LoVo (cell line): ENCODE measurements at regions not wholly inside any gene's neighbourhood (a gene's known extent, or its start where the extent isn't known, plus 50 kb on each side); places are given as distances from the start of the nearest gene placed in this dataset.

Experiments
- DNase-seq: peaks from one replicate; pipeline ENCODE4 v3.0.0-alpha.2; 2016; ENCODE audit warnings: low spot score

DNA sequence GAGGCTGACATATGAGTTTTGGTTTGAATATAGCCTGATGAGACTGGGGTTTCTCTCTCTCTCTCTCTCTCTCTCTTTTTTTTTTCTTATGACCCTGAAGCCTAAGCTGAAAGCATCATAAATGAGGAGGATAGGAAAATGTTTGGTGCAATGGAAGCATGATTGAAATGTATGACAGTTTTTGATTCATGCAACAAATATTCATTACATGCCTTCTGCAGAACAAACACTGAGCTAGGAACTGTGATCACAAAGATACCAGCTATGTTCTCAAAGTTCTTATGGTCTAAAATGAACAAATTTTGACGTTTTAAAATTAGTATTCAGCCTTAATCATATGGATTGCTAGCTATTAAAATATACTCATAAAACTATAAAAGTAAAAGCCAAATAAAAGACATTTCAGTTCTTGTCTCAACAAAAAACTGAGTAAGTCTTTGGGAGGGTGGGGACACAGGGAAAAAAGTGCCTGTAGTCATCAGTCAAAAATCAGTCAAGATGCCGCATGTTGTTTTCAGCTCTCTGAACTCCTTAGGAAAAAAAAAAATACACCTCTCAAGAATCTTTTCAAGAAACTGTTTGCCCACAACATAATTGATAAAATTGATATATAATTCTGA lies 57.2 kb downstream of the NKX6-1 start:
- no peak for DNase-seq

DNA sequence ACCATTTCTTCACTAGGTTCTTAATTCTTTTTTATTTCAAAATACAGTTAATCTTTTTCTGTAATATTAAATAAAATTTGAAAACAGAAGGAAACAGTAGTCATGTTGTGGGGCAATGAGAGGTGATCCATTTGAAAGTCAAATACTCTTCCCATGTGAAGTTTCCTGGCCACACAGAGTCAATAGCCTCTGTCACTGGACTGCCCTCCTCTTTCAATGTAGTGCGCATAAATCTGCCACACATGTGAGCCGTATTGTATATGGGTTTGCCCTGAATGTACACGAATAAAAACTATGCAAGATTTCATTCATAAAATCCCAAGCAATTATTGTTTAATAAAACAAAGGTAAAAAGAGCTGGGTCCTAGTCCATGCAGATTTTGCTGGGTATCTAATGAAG lies 59.1 kb downstream of the NKX6-1 start:
- DNase-seq: no peak

GRCh38 chr4:84436812-84437211 lies 62.3 kb downstream of the NKX6-1 start:
- no peak for DNase-seq

DNA sequence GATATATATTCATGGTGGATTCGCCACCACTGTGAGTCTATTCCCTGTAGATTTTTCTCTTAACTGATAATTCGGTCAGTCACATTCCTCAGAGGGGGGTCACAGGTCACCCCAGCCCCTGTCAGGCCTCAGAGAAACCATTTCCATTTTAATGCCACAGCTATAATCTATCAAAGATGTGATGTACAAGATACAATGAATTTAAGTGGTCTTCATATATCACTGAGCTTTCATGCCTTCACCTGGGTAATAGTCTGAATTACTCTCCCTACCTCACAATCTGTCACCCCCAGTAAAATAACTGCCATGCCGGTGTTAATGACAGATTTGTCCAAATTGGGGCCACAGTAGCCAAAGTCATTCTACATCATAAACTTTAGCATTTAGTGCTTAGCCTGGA lies 64.7 kb downstream of the NKX6-1 start:
- no peak for DNase-seq

DNA sequence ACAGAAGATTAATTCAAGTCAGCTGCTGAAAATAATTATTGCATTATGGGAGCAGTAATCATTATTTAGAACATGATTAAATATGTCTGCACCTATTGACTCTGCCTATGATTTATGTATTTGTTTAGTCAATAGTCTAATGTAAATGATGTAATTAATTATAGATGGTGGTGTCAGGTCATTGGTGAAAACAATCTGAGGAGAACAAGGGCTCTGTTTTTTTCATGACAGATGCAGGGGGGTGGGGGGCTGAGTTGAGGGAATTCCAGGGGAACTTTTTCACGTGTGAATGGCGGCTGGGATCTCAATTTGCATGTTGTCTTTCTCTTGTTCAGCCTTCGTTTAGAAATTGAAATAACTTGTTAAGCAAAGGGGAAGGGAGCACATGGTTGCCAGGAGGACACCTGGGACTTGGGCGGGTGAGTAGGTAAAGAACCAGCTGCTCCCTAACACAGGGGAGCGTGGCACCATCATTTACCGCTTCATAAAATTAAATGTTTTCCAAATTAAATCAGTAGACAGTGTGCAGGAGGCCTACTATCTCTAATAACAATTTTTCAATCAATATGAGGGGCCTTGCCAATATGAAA lies 65.4 kb downstream of the NKX6-1 start:
- no peak for DNase-seq

- DNase-seq: no peak
Observed at GRCh38 chr4:84432713-84433112, 66.4 kb downstream of the NKX6-1 start.

DNA sequence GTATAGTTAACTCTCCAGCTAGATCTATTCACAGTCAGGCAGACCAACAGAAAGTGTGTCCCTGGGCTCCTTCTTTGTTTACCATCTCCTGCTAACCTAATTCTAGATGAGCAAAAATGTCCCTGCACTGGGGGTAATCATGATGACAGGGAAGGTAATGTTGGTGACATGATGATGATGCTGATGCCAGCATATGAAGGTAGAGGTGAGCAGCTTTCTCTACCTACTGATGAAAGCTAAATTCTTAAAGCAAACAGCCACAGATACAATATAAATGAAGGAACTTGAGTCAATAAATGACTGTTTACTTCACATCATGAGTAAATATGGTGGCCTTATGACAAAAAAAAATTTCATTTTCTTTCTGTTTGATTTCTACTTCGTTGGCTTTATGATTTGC lies 78.5 kb downstream of the NKX6-1 start:
- DNase-seq: no peak

DNA sequence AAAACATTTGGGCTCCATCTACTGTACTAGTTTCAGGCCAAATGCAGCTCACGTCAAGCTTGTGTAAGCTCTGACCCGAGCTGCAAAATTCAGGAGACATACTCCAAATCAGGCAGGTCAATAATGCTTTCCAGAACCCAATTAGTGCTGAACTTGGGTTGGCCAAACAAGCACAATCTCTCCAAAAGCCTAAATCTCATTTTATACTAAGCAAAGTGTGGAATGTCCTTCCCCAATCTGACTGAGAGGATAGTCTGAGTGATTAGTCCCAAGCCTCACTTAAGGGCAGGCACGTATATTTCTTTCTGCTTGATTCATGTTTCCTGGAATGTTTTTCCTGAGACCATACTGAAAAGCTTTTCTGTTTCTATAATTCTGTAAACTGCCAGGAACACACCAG lies 79.9 kb downstream of the NKX6-1 start:
- no peak for DNase-seq

DNA sequence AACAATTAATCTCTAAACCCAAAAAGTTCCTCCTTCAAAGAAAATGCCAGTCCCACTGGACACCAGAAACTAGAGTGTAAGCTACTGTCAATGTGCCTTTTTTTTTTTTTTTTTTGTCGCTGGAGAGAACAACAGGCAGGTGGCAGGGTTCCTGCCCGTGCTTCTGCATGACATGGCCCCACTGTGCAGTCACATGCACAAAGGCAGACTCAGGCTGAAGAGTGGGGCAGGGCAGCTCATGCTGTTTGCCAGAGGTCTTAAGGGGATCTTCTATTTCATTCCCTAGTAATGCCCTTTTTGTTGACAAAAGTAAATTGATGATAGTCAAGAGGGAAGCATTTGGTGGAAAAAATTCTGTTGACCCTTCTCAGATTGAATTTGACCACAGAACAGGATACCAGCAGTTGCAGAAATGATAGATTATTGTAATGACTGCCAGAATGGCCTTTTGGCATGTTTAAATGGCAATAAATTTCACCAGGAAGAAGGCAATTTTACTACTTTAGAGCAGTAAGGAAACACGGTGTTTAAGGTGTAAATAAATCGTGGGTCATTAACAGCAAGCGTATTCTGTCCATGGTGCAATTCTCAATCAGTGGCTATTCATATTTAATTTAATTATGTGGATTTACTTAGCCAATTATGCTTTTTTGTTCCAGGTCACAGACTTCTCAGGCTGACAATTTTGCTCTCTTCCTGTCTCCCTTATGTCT lies 80.9 kb downstream of the NKX6-1 start:
- DNase-seq: no peak

- DNase-seq: no peak
Observed at GRCh38 chr4:84413976-84414375, 85.1 kb downstream of the NKX6-1 start.

- DNase-seq: no peak
Observed at GRCh38 chr4:84413480-84413879, 85.6 kb downstream of the NKX6-1 start.

- no peak for DNase-seq
Observed at GRCh38 chr4:84412062-84412461, 87.0 kb downstream of the NKX6-1 start.

- no peak for DNase-seq
Observed at GRCh38 chr4:84407554-84408407, 91.3 kb downstream of the NKX6-1 start.

- no peak for DNase-seq
Observed at GRCh38 chr4:84403656-84404055, 95.4 kb downstream of the NKX6-1 start.

DNA sequence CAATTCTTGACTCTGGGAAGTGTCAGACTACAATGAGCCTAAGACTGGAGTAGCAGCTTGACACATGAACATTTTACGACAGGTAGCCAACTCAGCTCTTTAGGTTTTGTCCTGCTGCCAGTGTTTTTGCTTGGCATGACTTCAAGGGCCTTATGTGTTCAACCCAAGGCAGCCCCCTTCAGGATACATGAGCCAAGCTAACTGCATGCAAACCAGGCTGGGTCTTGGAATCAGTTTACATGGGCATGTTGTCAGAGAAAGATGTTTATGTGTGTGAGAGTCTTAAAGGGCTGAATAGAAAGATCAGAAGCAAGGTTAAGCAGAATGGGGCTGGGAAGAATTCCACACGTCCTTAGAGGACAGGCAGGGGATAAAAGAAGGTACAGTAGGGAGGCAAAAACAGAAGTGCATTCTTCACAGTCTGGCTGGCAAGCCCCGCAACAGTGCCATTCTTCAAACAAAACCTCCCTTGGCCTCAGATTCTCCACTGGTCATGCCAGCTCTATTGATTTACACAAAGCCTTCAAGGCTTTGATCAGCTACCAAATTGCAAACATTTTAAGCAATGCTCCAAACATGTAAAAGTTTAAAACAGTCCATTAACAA lies 97.3 kb downstream of the NKX6-1 start:
- no peak for DNase-seq

- no peak for DNase-seq
Observed at GRCh38 chr4:84394386-84394785, 104.7 kb downstream of the NKX6-1 start.

- no peak for DNase-seq
Observed at GRCh38 chr4:84392951-84393590, 106.0 kb downstream of the NKX6-1 start.

GRCh38 chr4:84389406-84389805 lies 109.7 kb downstream of the NKX6-1 start:
- DNase-seq: no peak

GRCh38 chr4:84385203-84385602 lies 113.9 kb downstream of the NKX6-1 start:
- no peak for DNase-seq

GRCh38 chr4:84384801-84385200 lies 114.3 kb downstream of the NKX6-1 start:
- no peak for DNase-seq

DNA sequence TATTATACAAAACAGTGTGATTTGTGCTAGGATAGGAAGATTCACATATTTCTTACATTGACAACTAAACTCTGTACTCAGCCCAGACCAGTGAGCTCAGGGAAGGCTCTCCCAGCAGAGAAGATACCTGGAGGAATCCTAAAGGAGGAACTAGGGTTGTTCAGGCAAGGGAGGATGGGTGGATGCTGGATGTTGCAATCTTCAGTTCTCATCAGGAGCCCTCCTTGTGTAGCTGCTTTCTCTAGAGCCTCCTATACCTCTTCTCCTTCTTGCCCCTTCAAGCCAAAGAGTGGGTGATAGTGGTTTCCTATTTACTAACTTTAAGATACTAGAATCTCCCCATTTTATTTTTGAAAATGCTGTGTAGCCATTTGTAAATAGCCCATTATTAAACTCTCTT lies 117.3 kb downstream of the NKX6-1 start:
- no peak for DNase-seq
